Keratinocyte (primary cell): ENCODE measurements at regions not wholly inside any gene's neighbourhood (a gene's known extent, or its start where the extent isn't known, plus 50 kb on each side); places are given as distances from the start of the nearest gene placed in this dataset.

Source experiments
- CTCF ChIP-seq, 3 experiments: IDR thresholded peaks in 1 of 3; conservative IDR thresholded peaks in 1 of 3; optimal IDR thresholded peaks in 1 of 3; 2 replicates in 2 of 3; 3 replicates in 1 of 3; pipeline versions ENCODE3 to v1.5.1; 2011; ENCODE audit warnings: low read length in 3 of 3, mild to moderate bottlenecking in 3 of 3, moderate library complexity in 2 of 3, control low read depth in 1 of 3, inconsistent platforms in 1 of 3; ENCODE audit not compliant: insufficient read depth in 2 of 3; ENCODE audit errors: extremely low read depth in 1 of 3
- EZH2 ChIP-seq: IDR thresholded peaks from one replicate; pipeline ENCODE4 v1.6.1; 2012; ENCODE audit warnings: inconsistent platforms, mild to moderate bottlenecking, low read length, moderate library complexity

- TF ChIP-seq EZH2 (no peak), CTCF (optimal IDR thresholded peaks at IDR 0.05 in 1 of 3, IDR thresholded peaks at IDR 0.05 in 1 of 3, conservative IDR thresholded peaks at IDR 0.05 in 1 of 3; ENCODE audit: extremely low read depth in 1 of 3, insufficient read depth in 2 of 3, low read length in 3 of 3) (no peak)
Observed at GRCh38 chr1:219041818-219042217, 131.9 kb upstream of the LYPLAL1 start.
